GM19455 (cell line): ENCODE measurements at regions not wholly inside any gene's neighbourhood (a gene's known extent, or its start where the extent isn't known, plus 50 kb on each side); places are given as distances from the start of the nearest gene placed in this dataset.

Source experiments
- ATAC-seq: cut with Tn5 transposase; IDR thresholded peaks from one replicate; pipeline ENCODE4 v1.9.1; 2021; ENCODE audit not compliant: unreplicated experiment

GRCh38 chr2:22282220-22282619, 1102.8 kb upstream of the KLHL29 start:
- ATAC-seq, result no peak

- ATAC-seq, result no peak
Measured at GRCh38 chr2:22282916-22283315, 1102.1 kb upstream of the KLHL29 start.

GRCh38 chr2:22283436-22283835, 1101.5 kb upstream of the KLHL29 start:
- ATAC-seq, result no peak

GRCh38 chr2:22290302-22290701, 1094.7 kb upstream of the KLHL29 start:
- no peak for ATAC-seq

- ATAC-seq, result no peak
Measured at GRCh38 chr2:22290909-22291473, 1094.0 kb upstream of the KLHL29 start.

- no peak for ATAC-seq
Measured at GRCh38 chr2:22301228-22301627, 1083.8 kb upstream of the KLHL29 start.

GRCh38 chr2:22326250-22326649, 1058.7 kb upstream of the KLHL29 start:
- ATAC-seq, result no peak

GRCh38 chr2:22329211-22330154, 1055.5 kb upstream of the KLHL29 start:
- no peak for ATAC-seq

- no peak for ATAC-seq
Measured at GRCh38 chr2:22336414-22336813, 1048.6 kb upstream of the KLHL29 start.

- ATAC-seq, result no peak
Measured at GRCh38 chr2:22340716-22341115, 1044.3 kb upstream of the KLHL29 start.

- no peak for ATAC-seq
Measured at GRCh38 chr2:22347306-22347705, 1037.7 kb upstream of the KLHL29 start.

GRCh38 chr2:22350621-22351020, 1034.4 kb upstream of the KLHL29 start:
- no peak for ATAC-seq

- peak; percentile 83 for ATAC-seq
Measured at GRCh38 chr2:22355816-22356433, 1029.1 kb upstream of the KLHL29 start.

- no peak for ATAC-seq
Measured at GRCh38 chr2:22359071-22359672, 1025.8 kb upstream of the KLHL29 start.

GRCh38 chr2:22360735-22361374, 1024.1 kb upstream of the KLHL29 start:
- ATAC-seq, result no peak

GRCh38 chr2:22361571-22361970, 1023.4 kb upstream of the KLHL29 start:
- ATAC-seq, result no peak

GRCh38 chr2:22375096-22375495, 1009.9 kb upstream of the KLHL29 start:
- no peak for ATAC-seq

- no peak for ATAC-seq
Measured at GRCh38 chr2:22377268-22377667, 1007.7 kb upstream of the KLHL29 start.

GRCh38 chr2:22382479-22383169, 1002.4 kb upstream of the KLHL29 start:
- no peak for ATAC-seq

- ATAC-seq, result no peak
Measured at GRCh38 chr2:22397847-22398246, 987.1 kb upstream of the KLHL29 start.
